HepG2 (cell line): ENCODE measurements at regions not wholly inside any gene's neighbourhood (a gene's known extent, or its start where the extent isn't known, plus 50 kb on each side); places are given as distances from the start of the nearest gene placed in this dataset.
A peak's percentile ranks its signal among the peaks of the same experiment; 100 is the strongest.

Experiments
- EED ChIP-seq: sonication (generic); formaldehyde crosslinking; IDR thresholded peaks from 2 replicates; pipeline ENCODE4 v1.5.0; 2020; ENCODE audit warnings: mild to moderate bottlenecking, missing genetic modification reagents
- ELF4 ChIP-seq: sonication (generic); formaldehyde crosslinking; IDR thresholded peaks from 2 replicates; pipeline ENCODE4 v1.5.0; 2020; ENCODE audit warnings: missing genetic modification reagents, mild to moderate bottlenecking, moderate library complexity, borderline replicate concordance
- GABPA ChIP-seq, 2 experiments: IDR thresholded peaks; 2 replicates each; pipeline ENCODE4 v1.6.1; 2011 to 2016; ENCODE audit warnings: low read depth in 2 of 2, low read length in 1 of 2, missing biosample characterization in 1 of 2, missing genetic modification characterization in 1 of 2
- IKZF4 ChIP-seq: sonication (generic); formaldehyde crosslinking; IDR thresholded peaks from 2 replicates; pipeline ENCODE4 v1.5.1; 2020; ENCODE audit warnings: borderline replicate concordance, mild to moderate bottlenecking, low read depth, missing genetic modification reagents; ENCODE audit errors: not compliant biosample characterization
- KLF6 ChIP-seq: IDR thresholded peaks from 2 replicates; pipeline ENCODE4 v1.8.0; 2016; ENCODE audit warnings: missing biosample characterization, missing genetic modification reagents
- MXD1 ChIP-seq: sonication (generic); formaldehyde crosslinking; IDR thresholded peaks from 2 replicates; pipeline ENCODE4 v1.4.0; 2020; ENCODE audit warnings: mild to moderate bottlenecking, missing genetic modification reagents
- MYC ChIP-seq: sonication (generic); formaldehyde crosslinking; IDR thresholded peaks from 2 replicates; pipeline ENCODE4 v1.9.0; 2021; ENCODE audit warnings: missing genetic modification reagents, borderline replicate concordance
- NRL ChIP-seq: sonication (generic); formaldehyde crosslinking; IDR thresholded peaks from 2 replicates; pipeline ENCODE4 v1.5.0; 2020; ENCODE audit warnings: missing genetic modification reagents, mild to moderate bottlenecking, moderate library complexity, borderline replicate concordance
- RBM22 ChIP-seq: fragments of 200-400 bp; formaldehyde crosslinking; optimal IDR thresholded peaks from 2 replicates; pipeline ENCODE3; 2017; ENCODE audit warnings: mild to moderate bottlenecking, low read length, moderate library complexity
- TFDP2 ChIP-seq: sonication (generic); formaldehyde crosslinking; IDR thresholded peaks from 2 replicates; pipeline ENCODE4 v1.4.0; 2020; ENCODE audit warnings: missing genetic modification reagents
- TIGD3 ChIP-seq: sonication (generic); formaldehyde crosslinking; IDR thresholded peaks from 2 replicates; pipeline ENCODE4 v1.5.1; 2020; ENCODE audit warnings: mild to moderate bottlenecking, missing genetic modification reagents, borderline replicate concordance
- ZKSCAN8 ChIP-seq: IDR thresholded peaks from 2 replicates; pipeline ENCODE4 v1.6.1; 2016; ENCODE audit warnings: borderline replicate concordance, missing genetic modification reagents, missing compliant biosample characterization
- ZNF318 ChIP-seq: sonication (generic); formaldehyde crosslinking; IDR thresholded peaks from 2 replicates; pipeline ENCODE4 v1.4.0; 2020; ENCODE audit warnings: mild to moderate bottlenecking, missing genetic modification reagents
- ZNF333 ChIP-seq: sonication (generic); formaldehyde crosslinking; IDR thresholded peaks from 2 replicates; pipeline ENCODE4 v1.4.0; 2020; ENCODE audit warnings: mild to moderate bottlenecking, missing genetic modification reagents, borderline replicate concordance
- ZNF557 ChIP-seq: sonication (generic); formaldehyde crosslinking; IDR thresholded peaks from 2 replicates; pipeline ENCODE4 v1.4.0; 2020; ENCODE audit warnings: missing genetic modification reagents
- ZNF576 ChIP-seq: sonication (generic); formaldehyde crosslinking; IDR thresholded peaks from 2 replicates; pipeline ENCODE4 v1.4.0; 2020; ENCODE audit warnings: mild to moderate bottlenecking, missing genetic modification reagents
- ZNF782 ChIP-seq: sonication (generic); formaldehyde crosslinking; IDR thresholded peaks from 2 replicates; pipeline ENCODE4 v1.4.0; 2020; ENCODE audit warnings: missing genetic modification reagents, mild to moderate bottlenecking, borderline replicate concordance
- ZSCAN31 ChIP-seq: sonication (generic); formaldehyde crosslinking; IDR thresholded peaks from 2 replicates; pipeline ENCODE4 v1.5.0; 2020; ENCODE audit warnings: low read depth, mild to moderate bottlenecking, missing genetic modification reagents

- TF ChIP-seq ZNF333 (CRISPR knock-in tag) (no peak), IKZF4 (CRISPR knock-in tag) (peak; percentile 11), ELF4 (CRISPR knock-in tag) (no peak), ZNF557 (no peak), ZNF782 (CRISPR knock-in tag) (no peak), GABPA (IDR thresholded peaks at IDR 0.05; ENCODE audit: low read depth, low read length) (no peak), GABPA (CRISPR knock-in tag; IDR thresholded peaks at IDR 0.05; ENCODE audit: low read depth) (peak; percentile 62; the same call in 1 of the 2 replicates), ZNF318 (CRISPR knock-in tag) (no peak), TIGD3 (no peak), EED (CRISPR knock-in tag) (no peak), TFDP2 (CRISPR knock-in tag) (no peak; the same call in 1 of the 2 replicates), NRL (no peak), ZKSCAN8 (no peak), ZNF576 (no peak), MXD1 (CRISPR knock-in tag) (no peak), RBM22 (no peak), KLF6 (CRISPR knock-in tag) (no peak), MYC (no peak), ZSCAN31 (no peak)
These were observed 227.3 kb upstream of the C2CD4B start (continued) for GRCh38 chr15:62392376-62392775.
